HEK293T (cell line): ENCODE measurements at regions not wholly inside any gene's neighbourhood (a gene's known extent, or its start where the extent isn't known, plus 50 kb on each side); places are given as distances from the start of the nearest gene placed in this dataset.

Source experiments
- CTCF ChIA-PET: fragments of 350-600 bp; formaldehyde crosslinking; extraction: SDS; loops from one replicate; lab custom pipeline; 2021; ENCODE audit warnings: antibody characterized with exemption, inconsistent platforms; lab: Yijun Ruan, JAX
- POLR2A ChIA-PET: fragments of 350-600 bp; formaldehyde crosslinking; extraction: SDS; loops from one replicate; lab custom pipeline; 2020; ENCODE audit warnings: antibody characterized with exemption, inconsistent platforms; lab: Yijun Ruan, JAX
- DNase-seq: peaks from one replicate; pipeline ENCODE4 v3.0.0; 2012; ENCODE audit warnings: mixed read lengths; ENCODE audit errors: extremely low spot score
- ARNT ChIP-seq: fragments of 450-650 bp; IDR thresholded peaks from 2 replicates; pipeline ENCODE4 v1.6.1; 2017; ENCODE audit warnings: mild to moderate bottlenecking
- BHLHE40 ChIP-seq: fragments of 450-650 bp; IDR thresholded peaks from 2 replicates; pipeline ENCODE4 v1.6.1; 2016; ENCODE audit warnings: mild to moderate bottlenecking, moderate library complexity, borderline replicate concordance
- CTBP1 ChIP-seq: fragments of 450-650 bp; IDR thresholded peaks from 2 replicates; pipeline ENCODE4 v1.6.1; 2016; ENCODE audit warnings: borderline replicate concordance
- ELF4 ChIP-seq: fragments of 450-650 bp; IDR thresholded peaks from 2 replicates; pipeline ENCODE4 v1.6.1; 2017; ENCODE audit warnings: antibody characterized with exemption
- FOXA1 ChIP-seq: fragments of 450-650 bp; IDR thresholded peaks from 2 replicates; pipeline ENCODE4 v1.6.1; 2016; ENCODE audit warnings: mild to moderate bottlenecking
- FOXK2 ChIP-seq: fragments of 450-650 bp; IDR thresholded peaks from 2 replicates; pipeline ENCODE4 v1.6.1; 2016; ENCODE audit warnings: mild to moderate bottlenecking
- FOXM1 ChIP-seq: fragments of 450-650 bp; IDR thresholded peaks from 2 replicates; pipeline ENCODE4 v1.6.1; 2017; ENCODE audit warnings: mild to moderate bottlenecking, borderline replicate concordance
- HDGF ChIP-seq: fragments of 450-650 bp; IDR thresholded peaks from 2 replicates; pipeline ENCODE4 v1.6.1; 2017; ENCODE audit warnings: antibody characterized with exemption, borderline replicate concordance
- L3MBTL2 ChIP-seq: fragments of 450-650 bp; conservative IDR thresholded peaks from 2 replicates; pipeline ENCODE4 v1.6.1; 2016; ENCODE audit warnings: mild to moderate bottlenecking
- LEF1 ChIP-seq: fragments of 450-650 bp; IDR thresholded peaks from 2 replicates; pipeline ENCODE4 v1.6.1; 2017; ENCODE audit warnings: mild to moderate bottlenecking, borderline replicate concordance
- NFRKB ChIP-seq: fragments of 450-650 bp; IDR thresholded peaks from 2 replicates; pipeline ENCODE4 v1.6.1; 2016; ENCODE audit warnings: mild to moderate bottlenecking, moderate library complexity
- SP1 ChIP-seq: fragments of 450-650 bp; IDR thresholded peaks from 2 replicates; pipeline ENCODE4 v1.6.1; 2017
- SUZ12 ChIP-seq: fragments of 450-650 bp; IDR thresholded peaks from 2 replicates; pipeline ENCODE4 v1.6.1; 2016; ENCODE audit warnings: mild to moderate bottlenecking
- TARDBP ChIP-seq: fragments of 450-650 bp; IDR thresholded peaks from 2 replicates; pipeline ENCODE4 v1.6.1; 2016
- ZNF384 ChIP-seq: fragments of 450-650 bp; IDR thresholded peaks from 2 replicates; pipeline ENCODE4 v1.6.1; 2016
- TF ChIP-seq, protein P1 (sequence below): fragments of 450-650 bp; IDR thresholded peaks from 2 replicates; pipeline ENCODE4 v1.6.1; 2016

DNA sequence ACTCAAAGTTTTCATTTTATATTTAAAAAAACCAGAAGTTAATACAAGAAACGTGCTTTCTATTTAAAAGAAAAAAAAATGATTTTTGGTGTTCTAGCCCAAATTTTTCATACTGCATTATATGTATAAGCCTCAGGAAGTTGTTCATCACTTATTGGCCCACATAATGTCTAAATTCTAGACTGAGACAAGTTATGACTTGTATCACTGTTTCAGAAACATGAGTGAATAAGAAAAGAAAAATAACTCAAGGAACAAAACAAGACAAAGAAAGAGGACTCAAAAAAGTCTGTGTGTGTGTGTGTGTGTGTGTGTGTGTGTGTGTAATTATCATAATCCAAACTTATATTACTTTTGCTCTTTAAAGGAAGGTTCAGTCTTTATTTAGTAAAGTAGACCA, 929.8 kb downstream of the GALC start:
- CTCF ChIA-PET, result no interaction called here
- DNase-seq, result no peak
- TF ChIP-seq HDGF (no peak), ELF4 (no peak)
- POLR2A ChIA-PET, result no interaction called here

DNA sequence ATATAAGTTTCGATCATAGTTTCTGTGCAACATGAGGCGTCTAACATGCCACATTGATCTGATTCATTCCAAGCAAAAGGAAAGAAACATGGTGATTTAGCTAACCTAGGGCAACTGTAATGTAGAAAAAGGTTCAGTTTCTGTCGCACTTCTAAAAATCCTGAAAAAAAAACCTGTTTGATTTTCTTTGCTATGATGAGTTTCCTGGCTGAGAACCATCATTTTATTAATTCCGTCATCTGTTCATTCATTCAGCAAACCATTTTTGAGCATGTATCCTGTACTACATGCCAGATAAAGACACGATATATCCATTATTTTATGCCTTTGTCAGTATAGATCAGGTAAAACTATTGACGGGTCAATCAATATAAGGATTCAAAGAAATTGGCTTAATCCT, 932.6 kb downstream of the GALC start:
- no peak for TF ChIP-seq ZNF384
- TF ChIP-seq FOXM1, result no peak
- no peak for TF ChIP-seq BHLHE40
- no peak for TF ChIP-seq L3MBTL2
- no peak for TF ChIP-seq NFRKB
- TF ChIP-seq HDGF, result no peak
- no peak for TF ChIP-seq TARDBP
- TF ChIP-seq FOXK2, result no peak
- TF ChIP-seq SUZ12, result no peak
- DNase-seq, result no peak
- ChIA-PET POLR2A (no interaction called here), CTCF (no interaction called here)

DNA sequence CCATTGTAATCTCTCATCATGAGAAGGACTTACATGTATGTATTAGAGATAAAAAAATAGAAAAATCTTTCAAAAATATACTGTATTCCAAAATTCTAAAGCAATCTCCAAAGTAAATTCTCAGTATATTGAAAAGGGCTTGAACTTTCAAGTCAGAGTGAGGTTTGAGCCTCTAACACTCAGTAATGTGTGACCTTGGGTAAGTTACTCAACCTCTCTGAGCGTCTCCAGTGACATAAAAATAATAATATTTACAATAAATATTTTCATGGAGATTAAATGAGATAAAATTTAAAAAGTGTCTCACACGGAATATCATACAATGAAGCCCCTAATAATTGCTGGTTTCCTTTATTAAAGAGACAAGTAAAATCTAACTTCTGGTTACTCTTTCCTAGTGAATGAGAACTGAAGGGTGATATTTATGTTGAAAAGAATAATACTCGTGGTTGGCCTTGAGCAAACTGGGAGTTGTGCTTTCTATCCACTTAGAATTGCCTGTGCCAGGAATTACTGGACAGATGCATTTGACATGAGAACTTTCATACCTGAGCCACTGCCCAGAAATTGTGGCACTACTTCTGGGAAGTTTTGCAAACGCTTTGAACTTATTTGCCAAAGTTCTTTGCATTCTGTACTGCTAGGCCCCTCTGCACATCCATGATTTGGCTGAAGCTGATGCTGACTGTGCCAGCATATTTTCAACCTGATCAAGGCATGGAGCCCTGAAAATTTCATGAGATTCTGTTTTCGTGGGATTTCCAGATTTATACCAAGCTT, 933.7 kb downstream of the GALC start:
- no peak for TF ChIP-seq FOXK2
- TF ChIP-seq CTBP1, result no peak
- TF ChIP-seq HDGF, result no peak
- TF ChIP-seq, protein P1, sequence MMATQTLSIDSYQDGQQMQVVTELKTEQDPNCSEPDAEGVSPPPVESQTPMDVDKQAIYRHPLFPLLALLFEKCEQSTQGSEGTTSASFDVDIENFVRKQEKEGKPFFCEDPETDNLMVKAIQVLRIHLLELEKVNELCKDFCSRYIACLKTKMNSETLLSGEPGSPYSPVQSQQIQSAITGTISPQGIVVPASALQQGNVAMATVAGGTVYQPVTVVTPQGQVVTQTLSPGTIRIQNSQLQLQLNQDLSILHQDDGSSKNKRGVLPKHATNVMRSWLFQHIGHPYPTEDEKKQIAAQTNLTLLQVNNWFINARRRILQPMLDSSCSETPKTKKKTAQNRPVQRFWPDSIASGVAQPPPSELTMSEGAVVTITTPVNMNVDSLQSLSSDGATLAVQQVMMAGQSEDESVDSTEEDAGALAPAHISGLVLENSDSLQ, result no peak
- TF ChIP-seq ZNF384, result no peak
- TF ChIP-seq SUZ12, result no peak
- TF ChIP-seq LEF1, result no peak
- TF ChIP-seq ELF4, result no peak
- no peak for TF ChIP-seq SP1
- TF ChIP-seq L3MBTL2, result no peak
- no peak for TF ChIP-seq NFRKB
- TF ChIP-seq FOXA1, result no peak
- TF ChIP-seq TARDBP, result no peak
- TF ChIP-seq FOXM1, result no peak
- TF ChIP-seq ARNT, result no peak
- TF ChIP-seq BHLHE40, result no peak
- DNase-seq, result no peak
- ChIA-PET POLR2A (no interaction called here), CTCF (no interaction called here)

DNA sequence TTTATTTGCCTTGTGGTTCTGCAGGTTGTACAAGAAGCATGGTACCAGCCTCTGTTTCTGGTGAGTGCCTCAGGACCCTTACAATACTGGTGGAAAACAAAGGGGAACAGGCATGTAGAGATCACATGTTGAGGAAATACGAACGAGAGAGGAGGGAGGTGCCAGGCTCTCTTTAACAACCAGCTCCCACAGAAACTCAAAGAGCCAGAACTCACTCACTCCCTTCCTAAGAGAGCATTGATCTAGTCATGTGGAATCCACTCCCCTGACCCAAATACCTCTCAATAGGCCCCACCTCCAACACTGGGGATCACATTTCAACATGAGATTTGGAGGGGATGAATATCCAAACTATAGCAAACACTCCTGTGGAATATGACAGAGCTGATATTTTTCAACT, 938.0 kb downstream of the GALC start:
- ChIA-PET CTCF (no interaction called here), POLR2A (no interaction called here)
- TF ChIP-seq ELF4 (no peak), FOXA1 (no peak)
- no peak for DNase-seq

DNA sequence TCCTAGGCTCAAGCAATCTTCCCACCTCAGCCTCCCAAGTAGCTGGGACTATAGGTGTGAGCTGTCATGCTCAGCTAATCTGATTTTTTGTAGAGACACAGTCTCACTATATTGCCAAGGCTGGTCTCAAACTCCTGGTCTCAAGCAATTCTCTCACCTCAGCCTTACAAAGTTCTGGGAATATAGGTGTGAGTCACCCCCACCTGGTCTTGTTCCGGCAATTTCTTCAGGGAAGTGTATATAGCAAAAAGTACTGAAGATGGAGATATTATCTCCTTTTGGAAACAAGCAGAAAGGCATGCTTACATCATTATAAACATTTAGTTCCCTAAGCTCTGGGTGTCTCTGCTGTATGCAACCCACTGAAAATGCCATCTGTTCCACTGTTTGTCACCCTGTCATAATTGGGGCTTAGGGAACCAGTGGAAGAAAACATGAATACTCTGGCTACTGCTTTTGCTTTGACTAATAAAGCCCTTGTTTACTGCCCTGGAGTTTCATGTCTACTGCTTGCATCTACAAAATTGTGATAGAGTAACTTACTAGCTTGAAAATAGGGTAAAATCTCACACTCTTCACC, 940.2 kb downstream of the GALC start:
- CTCF ChIA-PET, result no interaction called here
- TF ChIP-seq SUZ12 (no peak), NFRKB (no peak), ELF4 (no peak), SP1 (no peak), FOXA1 (no peak), TARDBP (no peak), BHLHE40 (no peak), CTBP1 (no peak), LEF1 (no peak), ARNT (no peak), HDGF (no peak), ZNF384 (no peak), L3MBTL2 (no peak)
- POLR2A ChIA-PET, result no interaction called here
- DNase-seq, result no peak

DNA sequence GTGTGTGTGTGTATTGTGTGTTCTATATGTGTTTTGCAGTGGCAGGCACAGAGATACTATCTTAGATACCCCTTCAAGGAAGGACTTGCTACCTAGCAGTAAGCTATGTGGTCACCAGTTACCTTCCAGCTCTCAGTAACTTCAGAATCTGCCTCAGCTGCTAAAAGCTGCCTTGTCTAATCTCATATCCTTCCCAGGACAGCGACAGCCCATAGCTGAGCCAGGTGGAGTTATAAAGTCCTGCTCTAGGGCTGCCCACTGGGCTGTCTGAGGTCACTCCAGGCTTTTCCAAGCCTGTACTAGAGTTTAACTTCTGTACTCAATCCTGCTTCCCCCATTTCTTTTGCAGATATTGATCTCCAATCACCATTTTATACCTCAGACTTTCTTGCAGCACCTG, 942.6 kb downstream of the GALC start:
- POLR2A ChIA-PET, result no interaction called here
- no peak for DNase-seq
- CTCF ChIA-PET, result no interaction called here
- TF ChIP-seq FOXK2 (no peak), ZNF384 (no peak), ARNT (no peak), TARDBP (no peak), FOXM1 (no peak), BHLHE40 (no peak), NFRKB (no peak), SUZ12 (no peak), FOXA1 (no peak), ELF4 (no peak), L3MBTL2 (no peak)
- TF ChIP-seq, protein P1, result no peak

DNA sequence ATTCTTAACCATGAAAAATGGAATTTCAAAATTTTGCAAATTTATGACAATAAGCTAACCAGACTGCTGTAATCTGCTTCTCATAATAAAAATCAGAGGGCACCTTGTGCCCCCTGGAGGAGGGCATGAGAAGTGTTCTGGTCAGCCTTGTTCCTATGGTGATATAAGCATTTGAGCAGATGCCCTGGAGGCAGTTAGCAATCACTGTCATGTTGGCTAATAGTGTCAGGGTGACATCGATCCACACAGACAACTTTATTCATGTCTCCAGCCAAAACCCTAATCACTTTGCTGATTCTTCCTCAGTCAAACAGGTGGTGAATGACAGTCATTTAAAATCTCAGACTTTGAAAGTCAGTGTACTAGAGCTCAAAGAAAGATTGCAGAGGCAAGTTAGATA, 943.0 kb downstream of the GALC start:
- TF ChIP-seq NFRKB (no peak), SP1 (no peak), ZNF384 (no peak), ELF4 (no peak), ARNT (no peak), BHLHE40 (no peak), FOXA1 (no peak), L3MBTL2 (no peak)
- TF ChIP-seq, protein P1, result no peak
- peak; percentile 13 for DNase-seq
- ChIA-PET POLR2A (no interaction called here), CTCF (no interaction called here)
